ENCODE measurements at regions not wholly inside any gene's neighbourhood (a gene's known extent, or its start where the extent isn't known, plus 50 kb on each side); places are given as distances from the start of the nearest gene placed in this dataset.

DNA sequence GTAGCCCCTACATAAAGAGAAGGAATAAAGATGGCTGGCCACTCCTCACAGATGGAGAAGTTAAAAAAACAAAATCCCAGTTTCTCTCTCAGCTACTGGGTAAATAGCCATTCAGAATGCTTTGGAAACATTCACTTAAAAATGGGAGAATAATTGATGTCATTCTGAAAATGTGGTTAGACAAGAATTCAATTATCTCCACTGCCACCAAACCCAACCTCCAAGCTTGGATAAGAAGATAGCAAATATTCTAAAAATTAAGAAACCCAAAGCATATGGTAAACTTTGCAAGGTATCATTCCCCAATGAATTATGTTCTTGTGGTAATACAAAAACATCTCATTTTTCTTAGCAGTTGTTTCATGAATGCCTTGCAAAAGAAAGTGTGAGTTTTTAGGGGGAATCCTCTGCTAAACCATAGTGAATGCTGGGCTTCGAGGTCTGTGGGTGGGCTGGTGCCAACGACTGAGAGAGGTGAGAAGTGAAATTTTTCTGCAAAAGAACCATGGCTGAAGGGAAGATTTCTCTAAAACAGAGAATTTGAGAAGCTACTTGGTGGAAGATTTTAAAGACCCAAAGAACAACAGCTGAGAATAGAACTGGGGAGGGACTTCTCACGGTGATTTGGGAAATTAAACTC lies 497.9 kb upstream of the JARID2 start:
- ATAC-seq, result no peak
- H3K27me3 ChIP-seq, result no peaks in the 10 kb centered on the region
- TF ChIP-seq, protein P1, sequence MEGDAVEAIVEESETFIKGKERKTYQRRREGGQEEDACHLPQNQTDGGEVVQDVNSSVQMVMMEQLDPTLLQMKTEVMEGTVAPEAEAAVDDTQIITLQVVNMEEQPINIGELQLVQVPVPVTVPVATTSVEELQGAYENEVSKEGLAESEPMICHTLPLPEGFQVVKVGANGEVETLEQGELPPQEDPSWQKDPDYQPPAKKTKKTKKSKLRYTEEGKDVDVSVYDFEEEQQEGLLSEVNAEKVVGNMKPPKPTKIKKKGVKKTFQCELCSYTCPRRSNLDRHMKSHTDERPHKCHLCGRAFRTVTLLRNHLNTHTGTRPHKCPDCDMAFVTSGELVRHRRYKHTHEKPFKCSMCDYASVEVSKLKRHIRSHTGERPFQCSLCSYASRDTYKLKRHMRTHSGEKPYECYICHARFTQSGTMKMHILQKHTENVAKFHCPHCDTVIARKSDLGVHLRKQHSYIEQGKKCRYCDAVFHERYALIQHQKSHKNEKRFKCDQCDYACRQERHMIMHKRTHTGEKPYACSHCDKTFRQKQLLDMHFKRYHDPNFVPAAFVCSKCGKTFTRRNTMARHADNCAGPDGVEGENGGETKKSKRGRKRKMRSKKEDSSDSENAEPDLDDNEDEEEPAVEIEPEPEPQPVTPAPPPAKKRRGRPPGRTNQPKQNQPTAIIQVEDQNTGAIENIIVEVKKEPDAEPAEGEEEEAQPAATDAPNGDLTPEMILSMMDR (IDR thresholded peaks at IDR 0.05), result no peak
- TF ChIP-seq POLR2A (IDR thresholded peaks at IDR 0.05), result no peak
- intact Hi-C loops (cut with DNase I), result no loop called here
- H3K36me3 ChIP-seq (replicated peaks in 1 of 2; ENCODE audit: insufficient read depth in 1 of 2, low read depth in 2 of 2), result no peaks in the 10 kb centered on the region
- no peak for DNase-seq
- no peak overlapping the region for H3K4me3 ChIP-seq
- WGBS, 2 donors, result 46 to 51% methylated on average over 3 of the region's 3 CpGs
- no peak overlapping the region for H3K27ac ChIP-seq
- no peaks in the 10 kb centered on the region for H3K9me3 ChIP-seq
- no peaks in the 10 kb centered on the region for H3K4me1 ChIP-seq

DNA sequence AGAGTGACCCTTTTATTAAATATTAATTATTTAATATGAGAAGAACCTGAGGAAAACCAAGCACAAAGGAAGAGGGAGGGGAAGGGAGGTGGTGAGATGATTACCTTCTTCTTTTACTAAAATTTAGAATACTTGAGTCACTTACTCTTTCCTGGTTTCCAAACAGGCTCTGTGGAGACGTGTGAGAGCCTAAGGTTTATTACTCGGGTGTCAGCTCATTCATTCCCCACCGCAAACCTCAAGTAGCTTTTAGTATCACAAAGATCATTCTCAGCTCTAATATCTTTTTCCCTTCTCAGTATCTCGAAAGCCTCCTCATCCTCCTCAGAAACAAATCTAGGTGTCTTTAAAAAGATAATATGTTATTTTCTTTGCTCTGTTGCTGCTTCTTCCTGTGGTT lies 497.2 kb upstream of the JARID2 start:
- no peak overlapping the region for H3K27ac ChIP-seq
- H3K9me3 ChIP-seq, result no peaks in the 10 kb centered on the region
- H3K4me1 ChIP-seq, result no peaks in the 10 kb centered on the region
- no peak for ATAC-seq
- no peaks in the 10 kb centered on the region for H3K27me3 ChIP-seq
- TF ChIP-seq, protein P1 (IDR thresholded peaks at IDR 0.05), result no peak
- no peak for TF ChIP-seq POLR2A (IDR thresholded peaks at IDR 0.05)
- no peak overlapping the region for H3K4me3 ChIP-seq
- DNase-seq, result no peak
- intact Hi-C loops (cut with DNase I), result no loop called here
- WGBS, 2 donors, result 47 to 60% methylated on average over 4 of the region's 4 CpGs
- H3K36me3 ChIP-seq (replicated peaks in 1 of 2; ENCODE audit: insufficient read depth in 1 of 2, low read depth in 2 of 2), result no peaks in the 10 kb centered on the region

DNA sequence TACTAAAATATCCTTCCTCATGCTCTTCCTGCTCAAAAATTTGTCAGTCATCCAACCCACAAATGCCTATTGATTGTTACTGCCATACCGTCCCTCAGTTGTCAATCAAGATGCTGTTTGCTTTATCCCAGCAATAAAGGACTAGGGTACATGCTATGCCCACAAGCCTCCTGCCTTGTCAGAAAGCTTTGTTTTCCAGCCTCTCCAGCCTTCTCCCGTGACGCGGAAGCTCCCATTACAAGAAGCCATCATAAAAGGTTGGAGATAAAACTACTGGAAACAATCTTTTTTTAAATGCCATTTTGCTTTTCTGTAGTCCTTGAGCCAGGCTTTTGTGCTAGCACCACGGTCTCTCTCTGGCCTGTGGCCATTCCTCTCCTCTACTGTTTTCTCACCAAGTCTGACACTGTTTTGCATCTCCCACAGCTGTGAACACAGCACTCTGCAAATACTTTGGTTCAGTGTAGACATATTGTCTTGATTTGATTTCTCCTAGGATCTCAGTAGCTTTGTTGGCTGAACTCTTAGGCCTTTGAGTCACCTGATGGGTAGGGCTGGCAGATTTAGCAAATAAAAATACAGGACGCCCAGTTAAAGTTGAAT lies 495.7 kb upstream of the JARID2 start:
- WGBS, 2 donors, result 46 to 49% methylated on average over 6 of the region's 6 CpGs
- H3K27ac ChIP-seq, result no peak overlapping the region
- no peaks in the 10 kb centered on the region for H3K27me3 ChIP-seq
- no peaks in the 10 kb centered on the region for H3K36me3 ChIP-seq (replicated peaks in 1 of 2; ENCODE audit: insufficient read depth in 1 of 2, low read depth in 2 of 2)
- TF ChIP-seq, protein P1 (IDR thresholded peaks at IDR 0.05), result no peak
- TF ChIP-seq POLR2A (IDR thresholded peaks at IDR 0.05), result no peak
- H3K4me3 ChIP-seq, result no peak overlapping the region
- ATAC-seq (no peak), DNase-seq (no peak)
- H3K9me3 ChIP-seq, result no peaks in the 10 kb centered on the region
- intact Hi-C loops (cut with DNase I), result no loop called here
- no peaks in the 10 kb centered on the region for H3K4me1 ChIP-seq

DNA sequence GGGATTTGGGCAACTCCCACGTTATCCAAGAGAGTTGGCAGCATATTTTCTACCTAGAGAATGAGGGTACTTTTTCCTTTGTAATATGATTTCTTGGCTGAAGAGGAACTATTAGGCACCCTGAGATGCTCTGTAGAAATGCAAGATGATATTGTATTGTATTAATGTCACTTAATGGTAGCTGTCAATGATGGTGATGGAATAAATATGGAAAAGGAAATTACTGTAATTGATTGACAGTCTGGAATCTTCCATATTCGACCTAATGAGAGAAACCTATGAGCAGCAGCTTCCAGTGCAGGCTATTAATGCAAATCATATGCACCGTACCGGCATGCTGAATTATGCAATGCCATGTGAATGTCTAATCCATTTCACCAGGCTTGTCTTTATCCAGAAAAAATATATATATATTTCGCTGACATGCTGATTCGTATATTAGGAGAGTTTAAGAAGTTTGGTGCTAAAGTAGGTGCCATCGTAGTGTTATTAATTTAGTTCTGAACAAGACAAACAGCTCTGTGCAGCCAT lies 494.2 kb upstream of the JARID2 start:
- no peak overlapping the region for H3K27ac ChIP-seq
- H3K27me3 ChIP-seq, result no peaks in the 10 kb centered on the region
- TF ChIP-seq POLR2A (IDR thresholded peaks at IDR 0.05), result no peak
- TF ChIP-seq, protein P1 (IDR thresholded peaks at IDR 0.05), result no peak
- intact Hi-C loops (cut with DNase I), result no loop called here
- no peak overlapping the region for H3K4me3 ChIP-seq
- no peaks in the 10 kb centered on the region for H3K4me1 ChIP-seq
- WGBS, 2 donors, result 60 to 61% methylated on average over 7 of the region's 7 CpGs
- no peaks in the 10 kb centered on the region for H3K36me3 ChIP-seq (replicated peaks in 1 of 2; ENCODE audit: insufficient read depth in 1 of 2, low read depth in 2 of 2)
- no peaks in the 10 kb centered on the region for H3K9me3 ChIP-seq
- no peak for DNase-seq
- no peak for ATAC-seq

Measured in body of pancreas (tissue), 4 donors.